Activated CD4-positive, alpha-beta T cell treated with anti-CD3 and anti-CD28 coated beads, Interleukin-2, amount 50 U/mL, for 24 hours (primary cell): ENCODE measurements at regions not wholly inside any gene's neighbourhood (a gene's known extent, or its start where the extent isn't known, plus 50 kb on each side); places are given as distances from the start of the nearest gene placed in this dataset.
"Not testable (repeated sequence)": the region's sequence is repeated elsewhere in the genome, so short reads cannot be mapped to it uniquely, and the experiment has no call there.

Source experiments
- DNase-seq, 2 donors: peaks; one replicate each; pipeline ENCODE4 v3.0.0-alpha.2; 2020; ENCODE audit warnings: low read depth in 1 of 2, low spot score in 1 of 2

GRCh38 chrX:109782994-109783700 is 50.1 kb upstream of the ACSL4 start:
- DNase-seq: no peak

GRCh38 chrX:109783701-109784079 is 50.6 kb upstream of the ACSL4 start:
- DNase-seq: no peak

GRCh38 chrX:109785053-109785452 is 52.0 kb upstream of the ACSL4 start:
- no peak for DNase-seq

- DNase-seq: not testable (repeated sequence)
Measured at GRCh38 chrX:109790511-109790910, 57.5 kb upstream of the ACSL4 start.

GRCh38 chrX:109793191-109793590 is 60.1 kb upstream of the ACSL4 start:
- DNase-seq: no peak

- no peak for DNase-seq
Measured at GRCh38 chrX:109795682-109796081, 62.6 kb upstream of the ACSL4 start.

- no peak for DNase-seq
Measured at GRCh38 chrX:109797311-109797975, 64.4 kb upstream of the ACSL4 start.

- DNase-seq: no peak
Measured at GRCh38 chrX:109812236-109812635, 79.2 kb upstream of the ACSL4 start.

GRCh38 chrX:109813236-109813635 is 80.2 kb upstream of the ACSL4 start:
- no peak for DNase-seq

- no peak for DNase-seq
Measured at GRCh38 chrX:109818976-109819375, 85.9 kb upstream of the ACSL4 start.

GRCh38 chrX:109822861-109823260 is 89.8 kb upstream of the ACSL4 start:
- DNase-seq: no peak

GRCh38 chrX:109826954-109827708 is 94.1 kb upstream of the ACSL4 start:
- DNase-seq: no peak

GRCh38 chrX:109827772-109828171 is 94.7 kb upstream of the ACSL4 start:
- no peak for DNase-seq

GRCh38 chrX:109830157-109830703 is 97.2 kb upstream of the ACSL4 start:
- DNase-seq: no peak

GRCh38 chrX:109830704-109831206 is 97.7 kb upstream of the ACSL4 start:
- no peak for DNase-seq

- DNase-seq: no peak
Measured at GRCh38 chrX:109831326-109831985, 98.4 kb upstream of the ACSL4 start.

GRCh38 chrX:109839694-109840567 is 106.9 kb upstream of the ACSL4 start:
- DNase-seq: no peak

GRCh38 chrX:109840585-109840984 is 107.5 kb upstream of the ACSL4 start:
- DNase-seq: peak in 1 of 2 donors; percentile 10

GRCh38 chrX:109841257-109841656 is 108.2 kb upstream of the ACSL4 start:
- DNase-seq: no peak
